Renal cortex interstitium (tissue), 11 donors: ENCODE measurements at regions not wholly inside any gene's neighbourhood (a gene's known extent, or its start where the extent isn't known, plus 50 kb on each side); places are given as distances from the start of the nearest gene placed in this dataset.
"Not testable (repeated sequence)": the region's sequence is repeated elsewhere in the genome, so short reads cannot be mapped to it uniquely, and the experiment has no call there.

Experiments
- DNase-seq, 11 donors: peaks; one replicate each; pipeline ENCODE4 v3.0.0-alpha.2; 2013; ENCODE audit warnings: low read depth in 9 of 11, low spot score in 4 of 11; ENCODE audit errors: extremely low read depth in 1 of 11

GRCh38 chr1:215397843-215398242 is 169.3 kb upstream of the KCTD3 start:
- no peak for DNase-seq

GRCh38 chr1:215399787-215400186 is 167.3 kb upstream of the KCTD3 start:
- no peak for DNase-seq

GRCh38 chr1:215400741-215401140 is 166.4 kb upstream of the KCTD3 start:
- DNase-seq: no peak

- DNase-seq: no peak
Measured at GRCh38 chr1:215402147-215402546, 165.0 kb upstream of the KCTD3 start.

- no peak for DNase-seq
Measured at GRCh38 chr1:215405211-215405610, 161.9 kb upstream of the KCTD3 start.

GRCh38 chr1:215406927-215407326 is 160.2 kb upstream of the KCTD3 start:
- DNase-seq: no peak

GRCh38 chr1:215407575-215407974 is 159.5 kb upstream of the KCTD3 start:
- DNase-seq: no peak

GRCh38 chr1:215409546-215409945 is 157.6 kb upstream of the KCTD3 start:
- DNase-seq: not testable (repeated sequence)

GRCh38 chr1:215415521-215415920 is 151.6 kb upstream of the KCTD3 start:
- not testable (repeated sequence) for DNase-seq

GRCh38 chr1:215416497-215416896 is 150.6 kb upstream of the KCTD3 start:
- DNase-seq: no peak

GRCh38 chr1:215417122-215417521 is 150.0 kb upstream of the KCTD3 start:
- no peak for DNase-seq

- DNase-seq: no peak
Measured at GRCh38 chr1:215418876-215419447, 148.1 kb upstream of the KCTD3 start.

- no peak for DNase-seq
Measured at GRCh38 chr1:215421744-215422143, 145.4 kb upstream of the KCTD3 start.

- no peak for DNase-seq
Measured at GRCh38 chr1:215423288-215423687, 143.8 kb upstream of the KCTD3 start.

GRCh38 chr1:215425138-215425537 is 142.0 kb upstream of the KCTD3 start:
- no peak for DNase-seq

GRCh38 chr1:215426101-215426500 is 141.0 kb upstream of the KCTD3 start:
- DNase-seq: no peak

- not testable (repeated sequence) for DNase-seq
Measured at GRCh38 chr1:215432483-215433227, 134.4 kb upstream of the KCTD3 start.

GRCh38 chr1:215433237-215433636 is 133.9 kb upstream of the KCTD3 start:
- no peak for DNase-seq

- DNase-seq: no peak
Measured at GRCh38 chr1:215439549-215439948, 127.6 kb upstream of the KCTD3 start.

GRCh38 chr1:215444715-215445414 is 122.2 kb upstream of the KCTD3 start:
- DNase-seq: no peak
